HG02973 (cell line): ENCODE measurements at regions not wholly inside any gene's neighbourhood (a gene's known extent, or its start where the extent isn't known, plus 50 kb on each side); places are given as distances from the start of the nearest gene placed in this dataset.
"Not testable (repeated sequence)": the region's sequence is repeated elsewhere in the genome, so short reads cannot be mapped to it uniquely, and the experiment has no call there.

Experiments
- ATAC-seq: cut with Tn5 transposase; IDR thresholded peaks from one replicate; pipeline ENCODE4 v1.9.1; 2021; ENCODE audit warnings: moderate library complexity; ENCODE audit not compliant: unreplicated experiment

DNA sequence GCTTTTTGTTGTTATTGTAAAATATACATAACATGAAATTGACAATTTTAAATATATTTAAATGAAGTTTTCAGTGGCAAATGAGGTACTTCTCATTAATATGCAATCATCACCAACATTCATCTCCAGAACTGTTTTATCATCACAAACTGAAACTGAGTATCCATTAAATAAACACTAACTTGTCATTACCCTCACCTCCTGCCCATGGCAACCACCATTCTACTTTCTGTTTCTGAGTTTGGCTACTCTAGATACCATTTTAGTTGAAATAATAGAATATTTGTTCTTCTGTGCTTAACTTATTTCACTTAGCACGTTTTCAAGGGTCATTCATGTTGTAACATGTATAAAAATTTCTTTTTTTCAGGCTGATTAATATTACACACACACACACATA lies 834.3 kb downstream of the PLOD2 start:
- ATAC-seq = no peak

- not testable (repeated sequence) for ATAC-seq
Observed at GRCh38 chr3:145333427-145333826, 827.6 kb downstream of the PLOD2 start.

DNA sequence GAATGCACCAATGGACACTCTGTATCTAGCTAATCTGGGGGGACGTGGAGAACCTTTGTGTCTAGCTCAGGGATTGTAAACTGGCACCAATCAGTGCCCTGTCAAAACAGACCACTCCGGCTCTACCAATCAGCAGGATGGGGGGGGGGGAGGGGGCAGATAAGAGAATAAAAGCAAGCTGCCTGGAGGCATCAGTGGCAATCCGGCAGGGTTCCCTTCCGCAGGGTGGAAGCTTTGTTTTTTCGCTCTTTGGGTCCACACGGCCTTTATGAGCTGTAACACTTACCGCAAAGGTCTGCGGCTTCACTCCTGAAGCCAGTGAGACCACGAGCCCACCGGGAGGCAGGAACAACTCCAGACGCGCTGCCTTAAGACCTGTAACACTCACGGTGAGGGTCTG lies 827.1 kb downstream of the PLOD2 start:
- ATAC-seq = no peak

GRCh38 chr3:145355206-145355605 lies 805.8 kb downstream of the PLOD2 start:
- no peak for ATAC-seq

DNA sequence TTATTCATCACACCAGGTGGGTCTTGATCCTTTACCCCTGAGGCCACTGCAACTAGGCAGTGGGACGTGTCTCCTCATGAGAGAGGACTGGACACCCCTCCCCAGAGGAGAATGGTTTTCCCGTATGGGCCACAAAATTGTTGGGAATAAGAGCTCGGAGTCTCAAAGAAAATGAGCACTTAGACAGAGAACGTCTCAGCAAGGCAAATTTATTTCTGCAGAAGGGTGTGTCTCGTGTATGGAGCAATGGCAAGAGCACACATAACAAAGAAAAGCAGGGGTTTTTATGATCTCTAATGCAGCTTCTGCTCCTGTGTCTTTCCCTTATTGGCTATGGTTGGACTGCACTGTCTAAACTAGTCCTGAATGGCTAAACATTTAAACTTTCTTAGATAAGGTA lies 803.5 kb downstream of the PLOD2 start:
- no peak for ATAC-seq

- no peak for ATAC-seq
Observed at GRCh38 chr3:145359040-145359439, 801.9 kb downstream of the PLOD2 start.

- no peak for ATAC-seq
Observed at GRCh38 chr3:145368748-145369147, 792.2 kb downstream of the PLOD2 start.

DNA sequence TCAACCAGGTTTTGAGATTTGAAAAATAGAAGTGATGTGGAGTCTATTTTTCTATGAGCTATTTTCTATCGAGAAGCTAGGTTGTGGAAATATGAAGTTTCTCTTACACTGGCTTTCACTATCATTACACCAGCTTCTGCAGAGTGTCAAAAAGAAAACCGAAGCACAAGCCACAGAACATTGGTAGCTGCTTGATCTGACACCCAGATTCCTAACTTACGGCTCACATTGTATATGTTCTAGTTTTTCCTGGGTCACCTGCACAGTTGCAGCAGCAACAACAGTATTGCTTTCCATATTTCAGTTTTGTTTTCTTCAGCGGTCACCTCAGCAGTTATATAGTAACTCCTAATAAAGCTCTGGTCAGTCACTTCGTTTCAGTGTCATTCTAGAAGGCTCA lies 790.1 kb downstream of the PLOD2 start:
- no peak for ATAC-seq

- ATAC-seq = no peak
Observed at GRCh38 chr3:145377301-145377700, 783.7 kb downstream of the PLOD2 start.

GRCh38 chr3:145383416-145383815 lies 777.6 kb downstream of the PLOD2 start:
- no peak for ATAC-seq

DNA sequence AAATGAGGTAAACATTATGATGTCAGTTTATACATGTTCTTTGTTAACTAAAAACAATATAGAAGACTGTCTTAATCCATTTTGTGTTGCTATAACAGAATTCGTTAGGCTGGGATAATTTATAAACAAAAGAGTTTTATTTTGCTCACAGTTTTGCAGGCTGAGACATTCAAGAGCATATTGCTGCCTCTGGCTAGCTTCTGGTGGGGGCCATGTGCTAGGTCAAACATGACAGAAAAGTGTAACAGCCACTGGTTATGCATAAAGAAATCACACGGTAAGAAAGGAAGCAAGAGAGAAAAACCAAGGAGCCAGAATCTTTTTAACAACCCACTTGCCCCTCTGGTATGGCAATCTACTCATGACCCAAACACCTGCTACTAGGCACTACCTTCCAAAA lies 776.7 kb downstream of the PLOD2 start:
- ATAC-seq = no peak

GRCh38 chr3:145387211-145387610 lies 773.8 kb downstream of the PLOD2 start:
- ATAC-seq = no peak

GRCh38 chr3:145395421-145395820 lies 765.6 kb downstream of the PLOD2 start:
- ATAC-seq = no peak

GRCh38 chr3:145411605-145412004 lies 749.4 kb downstream of the PLOD2 start:
- no peak for ATAC-seq

DNA sequence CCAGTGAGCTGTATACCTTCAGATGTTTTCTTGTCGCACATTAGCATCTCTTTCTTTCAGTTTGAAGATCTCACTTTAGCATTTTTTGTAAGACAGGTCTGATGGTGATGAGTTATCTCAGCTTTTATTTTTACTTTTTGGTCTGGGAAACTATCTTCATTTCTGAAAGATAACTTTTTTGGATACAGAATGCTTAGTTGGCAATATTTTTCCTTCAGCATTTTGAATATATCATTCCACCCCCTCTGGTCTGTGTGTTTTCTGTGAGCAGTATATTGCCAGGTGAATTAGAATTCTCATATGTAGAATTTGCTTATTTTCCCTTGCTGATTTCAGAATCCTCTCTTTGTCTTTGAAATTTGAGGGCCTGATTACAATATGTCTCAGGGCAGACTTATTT lies 743.3 kb downstream of the PLOD2 start:
- ATAC-seq = no peak

- no peak for ATAC-seq
Observed at GRCh38 chr3:145422556-145422955, 738.4 kb downstream of the PLOD2 start.

- ATAC-seq = no peak
Observed at GRCh38 chr3:145427355-145427754, 733.6 kb downstream of the PLOD2 start.

- ATAC-seq = no peak
Observed at GRCh38 chr3:145429546-145429945, 731.4 kb downstream of the PLOD2 start.

GRCh38 chr3:145448436-145448835 lies 712.5 kb downstream of the PLOD2 start:
- ATAC-seq = no peak

- no peak for ATAC-seq
Observed at GRCh38 chr3:145450018-145450682, 710.8 kb downstream of the PLOD2 start.

- no peak for ATAC-seq
Observed at GRCh38 chr3:145457825-145458552, 703.0 kb downstream of the PLOD2 start.

DNA sequence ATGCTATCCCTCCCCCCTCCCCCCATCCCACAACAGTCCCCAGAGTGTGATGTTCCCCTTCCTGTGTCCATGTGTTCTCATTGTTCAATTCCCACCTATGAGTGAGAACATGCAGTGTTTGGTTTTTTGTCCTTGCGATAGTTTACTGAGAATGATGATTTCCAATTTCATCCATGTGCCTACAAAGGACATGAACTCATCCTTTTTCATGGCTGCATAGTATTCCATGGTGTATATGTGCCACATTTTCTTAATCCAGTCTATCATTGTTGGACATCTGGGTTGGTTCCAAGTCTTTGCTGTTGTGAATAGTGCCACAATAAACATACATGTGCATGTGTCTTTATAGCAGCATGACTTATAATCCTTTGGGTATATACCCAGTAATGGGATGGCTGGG lies 701.3 kb downstream of the PLOD2 start:
- ATAC-seq = not testable (repeated sequence)

DNA sequence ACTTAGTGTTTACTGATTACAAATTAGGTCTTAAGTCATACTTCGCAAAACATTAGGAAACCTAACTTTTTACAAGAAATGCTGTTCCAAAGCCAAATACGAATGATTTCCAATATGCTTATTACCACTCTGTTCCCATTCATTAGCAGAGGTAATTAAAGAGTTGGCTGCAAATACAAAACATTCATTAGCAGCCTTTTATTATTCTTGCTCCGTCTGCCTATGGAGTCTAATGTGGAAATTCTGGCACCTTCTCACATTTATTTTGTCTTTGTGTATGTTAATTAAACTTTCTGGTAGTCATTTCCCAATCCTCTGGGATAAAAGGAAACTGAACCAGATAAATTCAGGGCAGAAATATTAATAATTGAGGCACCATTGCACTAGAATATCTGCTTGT lies 689.0 kb downstream of the PLOD2 start:
- no peak for ATAC-seq
